ENCODE measurements at regions not wholly inside any gene's neighbourhood (a gene's known extent, or its start where the extent isn't known, plus 50 kb on each side); places are given as distances from the start of the nearest gene placed in this dataset.

DNA sequence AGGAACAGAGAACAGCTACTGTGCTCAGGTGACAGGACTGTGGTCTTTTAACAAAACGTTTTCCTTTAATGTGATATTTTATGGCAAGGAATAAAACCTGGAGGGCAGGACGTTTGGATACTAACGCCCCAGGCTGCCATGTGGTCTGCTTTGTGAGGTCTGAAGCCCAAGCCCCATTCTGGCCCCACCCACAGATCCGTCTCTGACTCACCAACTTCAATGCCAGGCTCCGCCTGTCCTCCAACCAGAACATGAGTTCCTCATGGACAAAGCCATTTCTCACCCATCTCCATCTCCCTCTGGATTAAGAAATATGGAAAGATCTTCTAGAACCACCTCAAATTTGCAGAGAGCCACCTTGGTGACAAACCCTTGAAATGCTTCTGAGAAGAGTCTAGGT is 148.8 kb downstream of the CRYBB2 start:
- DNase-seq: no peak

DNA sequence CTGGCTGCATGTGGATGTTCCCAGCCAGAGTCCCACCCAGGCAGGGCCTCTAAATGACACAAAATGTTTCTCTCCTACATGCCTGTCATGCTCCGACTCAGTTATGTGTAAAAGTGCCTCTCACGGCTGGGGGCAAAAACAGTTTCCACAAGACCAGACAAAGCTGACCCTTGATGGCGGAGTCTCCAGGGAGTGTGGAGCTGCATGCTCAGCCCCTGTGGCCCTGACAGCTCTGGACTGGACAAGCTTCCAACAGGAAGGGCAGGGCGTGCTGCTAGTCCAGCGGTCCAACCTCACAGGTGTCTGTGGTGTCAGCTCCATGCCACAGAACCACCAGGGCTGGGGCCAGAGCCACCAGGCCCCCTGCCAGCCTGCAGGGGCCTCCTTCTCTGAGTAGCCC is 149.6 kb downstream of the CRYBB2 start:
- DNase-seq: no peak

DNA sequence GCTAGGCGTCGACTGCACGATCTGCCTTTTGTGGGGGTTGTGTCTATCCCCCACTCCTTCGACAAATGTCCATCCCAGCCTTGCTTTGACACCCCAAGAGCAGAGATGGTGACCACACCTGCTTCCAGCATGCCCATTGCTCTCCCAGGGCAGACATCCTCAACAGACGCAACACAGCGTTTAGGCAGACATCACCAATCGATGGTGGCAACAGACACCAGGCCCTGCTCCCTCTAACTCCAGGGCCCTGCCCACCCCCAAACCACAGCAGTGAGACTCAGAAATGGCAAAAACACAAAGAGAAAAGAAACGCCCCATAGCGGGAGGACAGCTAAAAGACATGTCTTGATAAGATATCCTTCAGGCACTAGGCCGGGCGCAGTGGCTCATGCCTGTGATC is 150.9 kb downstream of the CRYBB2 start:
- no peak for DNase-seq

DNA sequence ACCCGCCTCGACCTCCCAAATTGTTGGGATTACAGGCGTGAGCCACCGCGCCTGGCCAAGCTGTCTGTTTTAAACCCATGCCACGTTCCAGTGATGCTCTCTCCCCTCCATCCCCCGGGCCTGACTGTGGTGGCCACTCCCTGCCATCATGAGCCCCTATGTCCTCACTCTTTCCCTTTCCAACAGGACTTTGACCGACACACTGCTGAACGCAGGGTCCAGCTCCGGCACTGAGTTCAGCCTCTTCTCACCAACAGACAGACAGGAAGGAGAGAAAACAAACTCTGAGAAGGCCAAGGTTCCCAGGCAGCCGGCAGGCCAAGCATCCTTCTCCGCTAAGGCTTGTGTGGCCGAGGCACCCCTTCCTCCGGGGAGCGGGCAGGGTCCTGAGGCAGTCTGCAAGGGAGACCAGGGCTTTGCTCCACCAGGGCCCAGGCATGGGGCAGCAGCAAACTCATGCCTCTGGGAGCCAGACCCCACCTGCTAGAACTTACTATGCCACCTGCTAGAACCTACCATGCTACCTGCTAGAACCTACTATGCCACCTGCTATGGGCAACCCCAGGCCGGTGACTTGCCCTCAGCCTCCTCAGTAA is 152.7 kb downstream of the CRYBB2 start:
- no peak for DNase-seq

DNA sequence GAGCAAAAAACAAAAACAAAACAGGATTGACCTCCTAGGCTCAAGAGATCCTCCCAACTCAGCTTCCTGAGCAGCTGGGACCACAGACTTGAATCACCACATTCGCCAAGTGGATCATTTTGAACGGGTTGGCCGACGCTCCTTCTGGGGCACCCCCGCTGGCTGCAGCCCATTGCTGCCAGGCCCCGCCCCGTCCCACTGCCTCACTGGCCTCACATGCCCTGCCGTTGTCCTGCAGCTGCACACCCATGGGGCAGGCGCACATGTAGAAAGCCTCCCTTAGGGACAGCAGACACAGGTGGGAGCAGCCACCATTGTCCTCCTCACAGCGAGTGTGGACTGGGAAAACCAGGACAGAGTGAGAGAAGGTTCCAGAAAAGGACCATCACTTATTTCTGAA is 154.5 kb downstream of the CRYBB2 start:
- no peak for DNase-seq

DNA sequence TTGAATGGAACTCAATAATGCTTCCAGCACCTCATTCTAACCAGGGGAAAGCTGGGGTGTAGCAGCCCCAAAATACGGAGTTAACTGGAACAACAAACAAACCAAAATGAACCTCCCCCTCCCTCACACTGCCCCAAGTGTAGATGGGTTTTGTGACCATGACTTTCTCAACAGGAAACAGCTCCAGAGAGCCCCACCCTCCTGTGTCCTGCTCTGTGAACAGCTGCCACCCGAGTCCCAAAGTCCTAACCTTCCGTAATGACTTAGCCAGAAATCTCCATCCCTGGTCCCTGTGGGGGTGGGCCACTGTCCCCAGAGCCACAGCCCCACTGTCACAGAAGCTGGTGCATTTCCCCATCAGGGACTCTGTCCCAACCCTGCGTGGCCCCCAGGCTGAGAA is 155.4 kb downstream of the CRYBB2 start:
- no peak for DNase-seq

DNA sequence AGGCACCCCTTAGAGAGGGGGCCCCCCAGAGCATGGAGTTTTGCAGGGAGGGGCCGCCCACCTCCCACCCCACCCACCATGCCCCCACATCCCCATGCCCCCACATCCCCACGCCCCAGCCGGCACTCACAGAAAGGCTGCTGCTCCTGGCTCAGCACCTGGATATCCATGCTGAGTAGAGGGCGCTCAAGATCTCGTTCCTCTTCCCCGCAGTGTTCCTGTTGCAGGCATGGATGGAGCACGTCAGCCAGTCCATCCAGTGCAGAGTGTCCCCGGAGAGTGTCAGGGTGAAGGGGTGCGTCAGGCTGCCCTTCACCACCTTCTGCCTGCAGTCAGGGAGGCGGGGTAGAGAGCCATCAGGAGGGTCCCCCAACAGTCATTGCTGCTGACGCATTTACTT is 156.2 kb downstream of the CRYBB2 start:
- no peak for DNase-seq

DNA sequence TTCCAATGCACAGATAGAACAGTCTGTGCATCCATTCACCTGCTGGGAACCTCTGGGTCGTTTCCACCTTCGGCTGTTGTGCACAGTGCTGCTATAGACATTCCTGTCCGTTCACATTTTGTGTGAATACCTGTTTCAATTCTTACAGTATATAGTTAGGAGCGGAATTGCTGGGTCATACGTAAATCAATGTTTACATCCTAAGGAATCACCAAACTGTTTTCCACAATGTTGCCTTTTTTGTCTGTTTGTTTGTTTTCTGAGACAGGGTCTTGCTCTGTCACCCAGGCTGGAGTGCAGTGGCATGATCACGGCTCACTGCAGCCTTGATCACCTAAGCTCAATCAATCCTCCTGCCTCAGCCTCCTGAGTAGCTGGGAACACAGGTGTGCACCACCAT is 158.3 kb downstream of the CRYBB2 start:
- no peak for DNase-seq

DNA sequence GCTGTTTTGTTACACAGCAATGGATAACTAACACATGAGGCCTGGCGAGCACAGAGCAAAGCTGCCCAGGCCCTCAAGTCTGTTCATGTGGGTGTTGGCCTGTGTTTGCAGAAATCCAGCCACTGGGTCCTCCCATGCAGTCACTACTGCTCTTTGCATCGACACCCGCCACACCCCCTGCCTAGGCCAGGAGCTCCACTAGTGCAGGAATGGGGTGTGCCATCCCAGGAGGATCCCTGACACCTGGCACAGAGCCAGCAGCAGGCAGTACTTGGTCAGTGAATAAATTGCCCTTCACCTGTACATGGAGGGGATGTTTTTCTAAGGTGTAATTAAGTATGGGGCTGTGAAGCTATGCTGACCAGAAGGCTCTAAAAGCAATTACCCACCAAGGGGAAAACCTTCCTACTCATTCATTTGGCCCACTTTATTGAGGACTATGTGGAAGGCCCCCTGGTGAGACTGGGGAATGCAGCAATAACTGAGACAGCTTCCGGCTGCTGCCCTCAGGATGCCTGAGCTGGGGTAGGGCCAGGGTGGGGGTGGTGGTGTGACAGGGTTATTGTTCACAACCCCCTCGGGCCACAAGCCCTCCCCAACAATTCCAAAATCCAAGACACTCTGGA is 160.8 kb downstream of the CRYBB2 start:
- no peak for DNase-seq

DNA sequence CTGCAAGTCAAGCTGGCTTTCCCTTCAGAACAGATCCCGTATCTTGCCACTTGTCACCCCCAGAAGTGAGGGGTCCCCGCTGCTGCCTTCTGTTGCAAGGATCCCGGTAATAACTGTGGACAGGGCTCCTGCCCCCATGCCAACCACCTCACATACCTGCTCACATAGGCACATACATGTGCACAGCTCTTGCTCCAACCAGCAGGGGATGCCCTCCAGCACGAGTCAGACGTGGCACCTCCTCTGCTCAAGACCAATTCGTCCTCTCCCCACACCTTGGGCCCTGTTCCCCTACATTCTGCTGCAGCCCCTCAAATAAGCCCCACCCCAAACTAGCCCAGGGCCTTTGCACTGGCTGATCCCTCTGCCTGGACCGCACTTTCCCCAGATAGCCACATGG is 163.3 kb downstream of the CRYBB2 start:
- no peak for DNase-seq

DNA sequence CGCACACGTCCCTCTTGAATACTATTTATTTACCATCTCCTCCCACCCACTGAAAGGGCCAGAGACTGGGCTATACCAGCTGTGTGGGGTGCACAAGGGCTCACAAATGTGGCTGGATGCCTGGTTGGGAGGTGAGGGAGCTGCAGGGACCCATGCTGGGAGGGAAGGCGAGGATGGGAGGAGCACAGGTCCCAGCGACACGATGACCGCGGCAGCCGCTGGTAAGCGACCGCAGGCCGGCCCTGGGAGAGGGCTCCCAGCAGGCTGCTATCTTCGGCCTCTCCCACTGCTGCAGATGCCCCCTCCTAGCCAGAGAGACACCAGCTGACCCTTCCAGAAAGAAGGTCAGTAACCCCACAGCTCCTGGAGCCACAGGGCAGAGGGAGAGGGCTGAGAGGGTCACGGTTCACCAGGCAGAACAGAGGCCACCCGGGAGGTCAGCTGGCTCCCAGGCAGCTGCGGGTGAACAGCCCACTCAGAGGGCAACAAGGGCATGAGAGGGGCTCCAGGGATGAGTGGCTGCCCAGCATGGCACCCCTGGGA is 163.9 kb downstream of the CRYBB2 start:
- no peak for DNase-seq

DNA sequence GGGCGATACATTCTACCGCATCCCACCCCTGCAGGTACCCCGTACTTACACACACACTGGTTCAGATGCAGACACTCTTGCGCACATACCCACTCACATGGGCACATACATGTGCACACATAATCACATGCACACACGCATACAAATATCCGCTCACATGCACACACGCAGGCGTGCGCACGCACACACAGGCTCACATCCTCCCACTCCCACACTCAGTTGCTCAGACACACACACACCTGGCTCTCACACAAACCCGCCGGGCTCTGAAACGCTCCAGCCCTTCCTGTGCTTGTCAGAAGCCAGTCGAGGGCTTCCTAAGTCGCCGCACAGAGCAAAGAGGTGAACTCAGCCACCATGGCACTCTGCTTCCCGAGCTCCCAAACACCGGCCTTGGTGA is 164.5 kb downstream of the CRYBB2 start:
- no peak for DNase-seq

DNA sequence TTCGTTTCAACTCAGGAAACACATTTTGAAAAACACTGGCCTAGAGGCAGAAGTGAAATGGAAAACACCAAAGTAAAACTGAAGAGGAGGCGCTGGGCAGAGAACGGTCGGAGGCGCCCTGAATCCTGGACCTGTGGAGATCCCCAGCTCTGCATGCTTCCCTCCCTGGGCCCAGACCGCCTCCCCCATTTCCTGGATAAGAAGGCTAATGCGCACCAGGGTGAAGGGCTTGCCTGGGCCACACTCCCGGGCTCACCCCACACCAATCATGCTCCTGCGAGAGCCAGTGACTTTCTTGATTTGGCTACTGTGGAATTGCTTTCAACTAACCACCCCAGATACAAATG is 167.1 kb downstream of the CRYBB2 start:
- DNase-seq: no peak

DNA sequence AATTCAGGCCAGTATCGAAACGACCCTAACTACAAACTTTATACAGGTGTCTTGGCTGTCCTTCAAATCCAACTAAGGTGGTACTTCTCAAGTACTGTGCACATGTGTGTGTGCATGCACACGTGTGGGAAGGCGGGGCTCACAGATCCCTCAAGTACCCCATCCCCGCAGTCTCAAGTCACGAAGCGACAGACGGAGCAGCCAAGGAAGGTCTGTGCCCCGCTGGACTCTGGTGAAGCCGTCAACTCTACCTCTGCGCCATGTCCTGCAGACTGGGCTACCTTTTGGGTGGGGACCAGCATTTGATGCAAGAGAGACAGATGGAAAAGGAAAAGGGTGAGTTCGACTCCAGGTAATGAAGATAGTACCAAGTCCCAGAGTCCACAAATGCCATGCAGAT is 169.0 kb downstream of the CRYBB2 start:
- no peak for DNase-seq

DNA sequence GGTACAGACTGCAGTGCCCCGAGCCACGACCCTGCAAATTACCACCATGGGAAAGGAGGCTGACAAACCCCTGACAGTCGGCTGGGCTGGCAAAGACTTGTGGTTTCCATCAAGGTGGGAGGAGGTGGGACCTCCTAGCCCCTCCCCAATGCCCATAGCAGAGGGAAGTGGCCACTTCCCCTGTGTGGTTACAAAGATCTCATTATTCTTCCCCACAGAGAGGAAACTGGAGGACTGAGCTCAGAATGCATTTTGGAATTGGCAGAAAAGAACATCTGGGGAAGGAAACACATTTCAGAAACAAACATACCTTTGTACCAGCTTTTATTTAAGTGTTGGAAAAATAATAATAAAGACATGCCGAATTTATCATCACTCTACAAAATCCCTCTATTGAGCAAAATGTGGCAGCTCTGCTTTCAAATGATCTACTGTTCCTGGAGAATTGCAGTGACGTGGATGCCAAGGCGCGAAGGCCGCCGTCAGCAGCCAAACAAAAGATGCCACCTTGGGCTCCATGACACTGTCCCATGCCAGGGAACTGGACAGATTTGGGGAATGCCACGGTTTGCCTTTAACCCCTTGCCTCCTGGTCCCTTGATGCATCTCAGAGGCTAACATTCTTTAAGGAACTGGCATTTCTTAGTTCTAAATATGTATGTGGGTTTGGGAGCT is 169.6 kb downstream of the CRYBB2 start:
- DNase-seq: no peak

DNA sequence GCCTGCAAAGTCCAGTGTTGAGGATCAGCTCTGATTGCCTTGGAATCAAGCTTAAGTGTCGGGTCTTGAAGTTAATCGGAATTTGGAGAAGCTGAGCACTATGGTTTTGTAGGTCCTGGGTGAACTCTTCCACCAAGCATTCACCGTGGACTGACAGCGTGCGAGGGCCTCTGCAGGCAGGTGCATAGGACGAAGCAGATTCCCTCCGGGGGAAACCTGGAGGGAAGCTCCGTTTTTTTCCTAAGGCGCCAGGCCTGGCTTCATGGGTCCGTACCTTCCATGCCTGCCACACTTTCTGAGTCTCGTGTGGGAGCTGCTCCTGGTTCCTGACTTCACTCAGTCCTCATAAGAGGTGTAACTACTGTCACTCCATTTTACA is 170.1 kb downstream of the CRYBB2 start:
- no peak for DNase-seq

DNA sequence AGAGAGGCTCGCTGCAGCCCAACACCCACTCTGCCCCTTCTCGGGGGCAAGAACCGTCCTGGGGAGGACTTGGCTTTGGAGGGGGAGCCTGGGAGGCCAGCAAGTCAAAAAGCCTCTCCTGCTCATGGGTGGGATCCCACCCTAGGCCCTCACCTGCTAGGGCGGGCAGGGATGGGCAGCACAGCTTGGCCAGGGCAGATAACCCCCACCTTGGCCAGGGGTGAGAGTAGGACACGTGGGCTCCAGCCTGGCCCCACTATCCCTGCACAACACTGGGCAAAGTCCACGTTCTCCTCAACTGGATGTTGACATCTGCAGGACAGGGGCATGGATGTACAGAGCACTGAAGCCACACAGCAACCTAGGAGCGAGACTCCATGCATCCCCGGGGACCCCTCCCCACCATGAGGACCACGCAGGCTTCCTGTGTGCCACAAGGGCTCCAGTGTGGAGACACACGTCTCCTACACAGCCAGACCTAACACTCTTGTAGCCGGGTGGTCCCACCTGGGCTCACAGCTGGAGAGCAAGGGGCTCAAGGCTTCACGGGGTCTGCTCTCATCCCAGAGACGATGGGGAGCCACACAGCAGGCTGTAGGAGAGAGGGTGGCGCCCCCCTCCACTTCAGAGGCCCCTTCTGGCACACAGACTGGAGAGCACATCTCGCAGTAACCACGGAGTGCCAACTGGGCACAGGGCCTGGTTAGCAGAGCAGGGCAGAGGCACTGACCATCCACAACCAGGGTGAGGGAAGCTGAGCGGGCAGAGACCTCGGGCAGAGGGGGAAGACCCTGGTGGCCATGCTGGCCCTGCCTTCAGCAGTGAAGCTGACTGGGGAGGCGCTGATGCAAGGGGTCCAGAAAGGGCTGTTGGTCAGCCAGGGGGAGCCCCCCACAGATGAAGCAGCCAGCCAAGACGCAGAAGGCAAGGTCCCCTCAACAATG is 171.1 kb downstream of the CRYBB2 start:
- DNase-seq: no peak

DNA sequence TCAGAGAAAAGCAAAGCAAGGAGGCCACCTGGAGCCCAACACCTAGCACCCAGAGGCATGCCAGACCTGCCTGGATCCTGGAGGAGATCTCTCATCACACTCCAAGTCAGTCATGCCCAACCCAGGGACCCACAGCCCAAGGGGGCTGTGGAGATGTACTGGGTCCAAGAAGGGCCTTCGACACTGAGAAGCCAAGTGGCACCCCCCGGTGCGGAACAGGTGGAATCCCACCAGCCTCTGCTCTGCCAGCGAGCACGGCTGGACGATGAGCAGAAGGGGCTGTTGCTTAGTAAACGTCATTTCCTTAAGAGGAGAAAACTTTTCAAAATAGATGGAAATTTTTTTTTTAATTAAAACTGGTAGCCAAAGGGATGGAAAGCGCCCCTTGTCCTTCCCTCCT is 171.9 kb upstream of the GRK3 start:
- no peak for DNase-seq

DNA sequence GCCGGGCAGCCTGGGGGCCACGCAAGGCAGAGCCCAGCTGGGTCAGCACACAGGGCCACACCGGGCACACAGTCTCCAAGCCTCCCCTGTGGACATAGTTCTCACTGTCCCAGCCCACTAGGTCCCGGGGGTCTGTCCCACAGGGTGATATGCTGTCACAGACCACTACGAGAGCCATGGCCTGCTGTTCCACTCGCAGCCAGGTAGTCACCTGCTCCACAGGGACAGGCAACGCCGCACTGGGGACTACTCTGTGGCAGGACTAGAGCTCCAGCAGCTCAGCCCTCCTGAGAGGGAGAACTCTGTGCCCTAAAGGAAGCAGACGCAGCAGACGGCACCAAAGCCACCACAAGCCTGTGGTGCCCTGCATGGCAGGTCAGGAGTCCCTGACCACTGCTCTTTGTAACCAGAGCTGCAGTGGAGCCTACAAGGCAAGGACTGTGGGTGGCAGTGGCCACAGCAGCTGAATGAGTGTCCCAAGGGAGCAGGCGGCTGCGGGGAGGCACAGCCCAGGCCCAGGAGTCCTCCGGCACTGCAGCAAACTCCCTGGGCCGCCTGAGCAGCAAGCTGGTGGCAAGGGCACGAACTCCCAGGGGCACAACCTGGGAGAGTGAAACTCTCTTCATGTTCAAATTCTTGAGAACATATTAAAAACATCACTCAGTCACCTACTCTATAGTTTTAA is 171.2 kb upstream of the GRK3 start:
- DNase-seq: no peak

DNA sequence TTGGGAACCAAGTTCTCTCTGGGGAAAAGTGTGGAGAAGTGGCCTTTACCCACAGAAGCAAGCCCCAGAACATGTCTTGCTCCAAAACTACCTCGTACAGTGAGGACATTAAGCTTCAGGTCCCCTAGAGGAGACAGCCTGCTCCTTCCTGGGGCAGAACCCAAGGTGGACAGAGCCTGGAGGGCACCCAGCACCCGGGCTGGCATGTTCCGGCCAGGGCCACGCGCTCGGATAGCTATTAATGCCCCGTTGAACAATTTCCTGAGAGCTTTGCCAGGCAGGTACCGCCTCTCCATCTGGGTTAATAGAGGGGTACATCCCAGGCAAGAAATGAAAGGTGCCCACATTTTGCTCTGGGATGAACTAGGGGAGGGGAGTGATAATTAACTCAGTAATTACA is 169.0 kb upstream of the GRK3 start:
- no peak for DNase-seq

DNA sequence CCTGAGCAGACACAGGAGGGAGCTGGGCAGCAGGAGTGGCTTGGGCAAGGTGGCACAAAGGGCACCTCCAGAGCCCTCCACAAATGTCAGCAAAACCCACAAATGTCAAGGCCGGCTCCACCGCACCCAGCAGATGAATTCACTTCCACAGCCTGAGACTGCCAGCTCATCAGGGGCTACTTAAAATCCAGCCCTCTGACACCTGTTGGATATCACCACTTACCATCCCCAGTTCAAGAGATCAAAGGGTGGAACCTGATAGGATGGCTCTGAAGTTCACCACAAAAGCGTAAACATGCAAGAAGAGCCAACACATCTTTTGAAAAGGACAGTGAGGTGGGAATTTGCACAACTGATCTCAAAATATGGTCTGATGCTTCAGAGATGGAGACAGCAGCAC is 168.6 kb upstream of the GRK3 start:
- DNase-seq: no peak

DNA sequence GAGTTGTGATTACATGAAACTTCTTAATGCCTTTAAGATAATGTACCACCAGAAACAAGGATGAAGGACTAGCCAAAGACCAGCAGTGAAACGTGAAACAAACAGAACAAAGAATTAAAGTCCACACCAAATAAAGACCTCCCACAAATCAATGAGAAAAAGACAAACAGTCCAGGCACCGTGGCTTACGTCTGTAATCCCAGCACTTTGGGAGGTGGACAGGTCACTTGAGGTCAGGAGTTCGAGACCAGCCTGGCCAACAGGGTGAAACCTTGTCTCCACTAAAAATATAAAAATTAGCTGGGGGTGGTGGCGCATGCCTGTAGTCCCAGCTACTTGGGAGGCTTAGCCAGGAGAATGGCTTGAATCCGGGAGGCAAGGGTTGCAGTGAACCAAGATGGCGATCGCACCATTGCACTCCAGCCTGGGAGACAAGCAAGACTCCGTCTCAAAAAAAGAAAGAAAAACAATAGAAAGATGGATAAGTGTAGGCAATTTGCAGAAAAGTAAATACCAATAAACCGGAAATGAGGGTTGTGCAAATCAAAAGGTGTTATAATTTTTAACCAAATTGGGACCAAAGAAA is 167.8 kb upstream of the GRK3 start:
- DNase-seq: no peak

DNA sequence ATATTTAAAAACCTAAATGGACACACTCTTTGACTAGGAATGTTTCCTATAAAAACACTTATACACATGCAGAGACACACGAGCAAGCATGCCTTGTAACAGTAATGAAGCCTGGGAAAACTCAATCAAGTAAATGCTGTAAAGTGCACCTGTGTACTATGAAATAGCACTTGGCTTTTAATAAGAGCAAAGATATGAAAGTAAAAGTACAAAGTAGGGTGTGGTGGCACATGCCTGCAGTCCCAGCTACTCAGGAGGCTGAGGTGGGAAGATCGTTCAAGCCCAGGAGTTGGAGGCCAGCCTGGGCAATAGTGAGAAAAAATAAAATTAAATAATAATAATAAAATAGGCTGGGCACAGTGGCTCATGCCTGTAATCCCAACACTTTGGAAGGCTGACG is 166.9 kb upstream of the GRK3 start:
- no peak for DNase-seq
